ENCODE measurements at regions not wholly inside any gene's neighbourhood (a gene's known extent, or its start where the extent isn't known, plus 50 kb on each side); places are given as distances from the start of the nearest gene placed in this dataset.

DNA sequence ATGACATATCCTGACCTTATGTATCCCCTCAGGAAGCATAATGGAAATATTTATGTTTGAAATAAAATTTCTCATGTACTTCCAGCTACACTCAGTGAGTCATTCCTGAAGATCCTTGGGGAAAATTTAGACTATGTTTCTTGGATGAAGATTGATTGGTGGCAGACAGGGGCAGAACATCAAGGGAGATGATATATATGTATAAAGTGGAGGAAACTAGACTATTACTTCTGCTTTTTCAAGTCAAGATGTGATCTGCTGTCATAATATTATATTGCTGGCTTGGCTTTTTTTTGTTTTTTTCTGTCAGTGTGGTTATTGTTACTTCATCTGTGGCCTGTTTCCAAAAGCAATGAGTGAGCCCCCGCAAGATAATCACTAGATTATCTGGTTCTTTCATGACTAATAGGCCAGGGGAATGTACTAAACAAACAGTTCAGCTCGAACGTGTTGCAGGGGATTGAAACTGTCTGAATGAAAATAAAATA, 87.2 kb upstream of the TNFSF11 start:
- TF ChIP-seq, protein P1, sequence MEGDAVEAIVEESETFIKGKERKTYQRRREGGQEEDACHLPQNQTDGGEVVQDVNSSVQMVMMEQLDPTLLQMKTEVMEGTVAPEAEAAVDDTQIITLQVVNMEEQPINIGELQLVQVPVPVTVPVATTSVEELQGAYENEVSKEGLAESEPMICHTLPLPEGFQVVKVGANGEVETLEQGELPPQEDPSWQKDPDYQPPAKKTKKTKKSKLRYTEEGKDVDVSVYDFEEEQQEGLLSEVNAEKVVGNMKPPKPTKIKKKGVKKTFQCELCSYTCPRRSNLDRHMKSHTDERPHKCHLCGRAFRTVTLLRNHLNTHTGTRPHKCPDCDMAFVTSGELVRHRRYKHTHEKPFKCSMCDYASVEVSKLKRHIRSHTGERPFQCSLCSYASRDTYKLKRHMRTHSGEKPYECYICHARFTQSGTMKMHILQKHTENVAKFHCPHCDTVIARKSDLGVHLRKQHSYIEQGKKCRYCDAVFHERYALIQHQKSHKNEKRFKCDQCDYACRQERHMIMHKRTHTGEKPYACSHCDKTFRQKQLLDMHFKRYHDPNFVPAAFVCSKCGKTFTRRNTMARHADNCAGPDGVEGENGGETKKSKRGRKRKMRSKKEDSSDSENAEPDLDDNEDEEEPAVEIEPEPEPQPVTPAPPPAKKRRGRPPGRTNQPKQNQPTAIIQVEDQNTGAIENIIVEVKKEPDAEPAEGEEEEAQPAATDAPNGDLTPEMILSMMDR (IDR thresholded peaks at IDR 0.05), result no peak
- TF ChIP-seq SIN3A (IDR thresholded peaks at IDR 0.05; ENCODE audit: borderline replicate concordance, insufficient read depth, low read depth, low read length) (no peak), POLR2AphosphoS5 (IDR thresholded peaks at IDR 0.05; ENCODE audit: low read depth, low read length) (no peak), TCF7L2 (IDR thresholded peaks at IDR 0.05; ENCODE audit: low read depth, low read length) (no peak)
- TF ChIP-seq, protein P2, sequence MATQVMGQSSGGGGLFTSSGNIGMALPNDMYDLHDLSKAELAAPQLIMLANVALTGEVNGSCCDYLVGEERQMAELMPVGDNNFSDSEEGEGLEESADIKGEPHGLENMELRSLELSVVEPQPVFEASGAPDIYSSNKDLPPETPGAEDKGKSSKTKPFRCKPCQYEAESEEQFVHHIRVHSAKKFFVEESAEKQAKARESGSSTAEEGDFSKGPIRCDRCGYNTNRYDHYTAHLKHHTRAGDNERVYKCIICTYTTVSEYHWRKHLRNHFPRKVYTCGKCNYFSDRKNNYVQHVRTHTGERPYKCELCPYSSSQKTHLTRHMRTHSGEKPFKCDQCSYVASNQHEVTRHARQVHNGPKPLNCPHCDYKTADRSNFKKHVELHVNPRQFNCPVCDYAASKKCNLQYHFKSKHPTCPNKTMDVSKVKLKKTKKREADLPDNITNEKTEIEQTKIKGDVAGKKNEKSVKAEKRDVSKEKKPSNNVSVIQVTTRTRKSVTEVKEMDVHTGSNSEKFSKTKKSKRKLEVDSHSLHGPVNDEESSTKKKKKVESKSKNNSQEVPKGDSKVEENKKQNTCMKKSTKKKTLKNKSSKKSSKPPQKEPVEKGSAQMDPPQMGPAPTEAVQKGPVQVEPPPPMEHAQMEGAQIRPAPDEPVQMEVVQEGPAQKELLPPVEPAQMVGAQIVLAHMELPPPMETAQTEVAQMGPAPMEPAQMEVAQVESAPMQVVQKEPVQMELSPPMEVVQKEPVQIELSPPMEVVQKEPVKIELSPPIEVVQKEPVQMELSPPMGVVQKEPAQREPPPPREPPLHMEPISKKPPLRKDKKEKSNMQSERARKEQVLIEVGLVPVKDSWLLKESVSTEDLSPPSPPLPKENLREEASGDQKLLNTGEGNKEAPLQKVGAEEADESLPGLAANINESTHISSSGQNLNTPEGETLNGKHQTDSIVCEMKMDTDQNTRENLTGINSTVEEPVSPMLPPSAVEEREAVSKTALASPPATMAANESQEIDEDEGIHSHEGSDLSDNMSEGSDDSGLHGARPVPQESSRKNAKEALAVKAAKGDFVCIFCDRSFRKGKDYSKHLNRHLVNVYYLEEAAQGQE (IDR thresholded peaks at IDR 0.05; ENCODE audit: insufficient read depth in 1 of 2, low read depth in 2 of 2, low read length in 1 of 2), result no peak
